ENCODE measurements at regions not wholly inside any gene's neighbourhood (a gene's known extent, or its start where the extent isn't known, plus 50 kb on each side); places are given as distances from the start of the nearest gene placed in this dataset.

GRCh38 chr9:708551-709432 is 132.7 kb upstream of the DMRT1 start:
- no peaks in the 10 kb centered on the region for H3K9me3 ChIP-seq
- TF ChIP-seq CTCF (IDR thresholded peaks at IDR 0.05) (no peak), POLR2AphosphoS5 (IDR thresholded peaks at IDR 0.05) (peak in 1 of 3 donors; percentile 10), POLR2A (IDR thresholded peaks at IDR 0.05) (no peak)
- peak overlapping the region; percentile 30 to 38 (median 34) for H3K4me3 ChIP-seq
- no peaks in the 10 kb centered on the region for H3K27me3 ChIP-seq
- peaks cover 15 to 33% (median 30%) of the 10 kb centered on the region in 4 donors for H3K36me3 ChIP-seq
- peak in 1 of 2 donors; percentile 47 for DNase-seq
- H3K27ac ChIP-seq: peak overlapping the region; percentile 49 to 79 (median 66)
- WGBS, 5 donors: 20 to 45% (median 32%) methylated on average over 9 of the region's 9 CpGs
- intact Hi-C loops (cut with DNase I; ENCODE audit: low total_unique reads): no loop called here
- H3K4me1 ChIP-seq: peaks cover 20 to 78% (median 48%) of the 10 kb centered on the region in 4 donors

DNA sequence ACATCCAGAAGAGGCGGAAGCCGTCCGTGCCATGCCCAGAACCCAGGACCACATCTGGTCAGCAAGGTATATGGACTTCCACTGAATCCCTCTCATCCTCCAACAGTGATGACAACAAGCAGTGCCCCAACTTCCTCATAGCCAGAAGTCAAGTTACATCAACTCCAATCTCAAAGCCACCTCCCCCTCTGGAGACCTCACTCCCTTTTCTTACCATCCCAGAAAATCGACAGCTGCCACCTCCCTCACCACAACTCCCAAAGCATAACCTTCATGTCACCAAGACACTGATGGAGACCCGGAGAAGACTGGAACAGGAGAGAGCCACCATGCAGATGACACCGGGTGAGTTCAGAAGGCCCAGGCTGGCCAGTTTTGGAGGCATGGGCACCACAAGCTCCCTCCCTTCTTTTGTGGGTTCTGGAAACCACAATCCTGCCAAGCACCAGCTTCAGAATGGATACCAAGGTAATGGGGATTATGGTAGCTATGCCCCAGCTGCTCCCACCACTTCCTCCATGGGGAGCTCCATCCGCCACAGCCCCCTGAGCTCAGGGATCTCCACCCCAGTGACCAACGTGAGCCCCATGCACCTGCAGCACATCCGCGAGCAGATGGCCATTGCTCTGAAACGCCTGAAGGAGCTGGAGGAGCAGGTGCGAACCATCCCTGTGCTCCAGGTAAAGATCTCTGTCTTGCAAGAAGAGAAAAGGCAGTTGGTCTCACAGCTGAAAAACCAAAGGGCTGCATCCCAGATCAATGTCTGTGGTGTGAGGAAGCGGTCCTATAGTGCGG is 130.3 kb upstream of the DMRT1 start:
- TF ChIP-seq CTCF (IDR thresholded peaks at IDR 0.05) (no peak), EP300 (IDR thresholded peaks at IDR 0.05) (no peak)
- H3K9me3 ChIP-seq: no peaks in the 10 kb centered on the region
- no peaks in the 10 kb centered on the region for H3K27me3 ChIP-seq
- 92 to 98% (median 94%) methylated on average over 14 of the region's 14 CpGs for WGBS, 5 donors
- no peak overlapping the region for H3K4me3 ChIP-seq
- intact Hi-C loops (cut with DNase I; ENCODE audit: low total_unique reads): no loop called here
- H3K27ac ChIP-seq: no peak overlapping the region
- peaks cover 15 to 34% (median 30%) of the 10 kb centered on the region in 4 donors for H3K36me3 ChIP-seq
- H3K4me1 ChIP-seq: peaks cover 16 to 81% (median 57%) of the 10 kb centered on the region in 4 donors
- no peak for DNase-seq

DNA sequence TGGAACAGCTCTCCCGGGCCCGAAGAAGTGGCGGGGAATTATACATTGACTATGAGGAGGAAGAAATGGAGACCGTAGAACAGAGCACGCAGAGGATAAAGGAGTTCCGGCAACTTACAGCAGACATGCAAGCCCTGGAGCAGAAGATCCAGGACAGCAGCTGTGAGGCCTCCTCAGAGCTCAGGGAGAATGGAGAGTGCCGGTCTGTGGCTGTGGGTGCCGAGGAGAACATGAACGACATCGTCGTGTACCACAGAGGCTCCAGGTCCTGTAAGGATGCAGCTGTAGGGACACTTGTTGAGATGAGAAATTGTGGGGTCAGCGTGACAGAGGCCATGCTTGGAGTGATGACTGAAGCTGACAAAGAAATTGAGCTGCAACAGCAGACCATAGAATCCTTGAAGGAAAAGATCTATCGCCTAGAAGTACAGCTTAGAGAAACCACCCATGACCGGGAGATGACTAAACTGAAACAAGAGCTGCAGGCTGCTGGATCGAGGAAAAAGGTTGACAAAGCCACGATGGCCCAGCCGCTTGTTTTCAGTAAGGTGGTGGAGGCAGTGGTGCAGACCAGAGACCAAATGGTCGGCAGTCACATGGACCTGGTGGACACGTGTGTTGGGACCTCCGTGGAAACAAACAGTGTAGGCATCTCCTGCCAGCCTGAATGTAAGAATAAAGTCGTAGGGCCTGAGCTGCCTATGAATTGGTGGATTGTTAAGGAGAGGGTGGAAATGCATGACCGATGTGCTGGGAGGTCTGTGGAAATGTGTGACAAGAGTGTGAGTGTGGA is 129.5 kb upstream of the DMRT1 start:
- H3K4me3 ChIP-seq: peak overlapping the region in 1 of 4 donors; percentile 29
- WGBS, 5 donors: 91 to 97% (median 95%) methylated on average over 22 of the region's 22 CpGs
- no peak for DNase-seq
- H3K9me3 ChIP-seq: no peaks in the 10 kb centered on the region
- H3K27me3 ChIP-seq: no peaks in the 10 kb centered on the region
- H3K27ac ChIP-seq: peak overlapping the region in 1 of 5 donors; percentile 79
- intact Hi-C loops (cut with DNase I; ENCODE audit: low total_unique reads): no loop called here
- TF ChIP-seq EP300 (IDR thresholded peaks at IDR 0.05): no peak
- TF ChIP-seq POLR2AphosphoS5 (IDR thresholded peaks at IDR 0.05): no peak
- no peak for TF ChIP-seq CTCF (IDR thresholded peaks at IDR 0.05)
- TF ChIP-seq POLR2A (IDR thresholded peaks at IDR 0.05): no peak
- H3K36me3 ChIP-seq: peaks cover 15 to 34% (median 30%) of the 10 kb centered on the region in 4 donors
- H3K4me1 ChIP-seq: peaks cover 12 to 81% (median 57%) of the 10 kb centered on the region in 4 donors

- H3K4me3 ChIP-seq: peak overlapping the region in 2 of 4 donors; percentile 15 to 29
- 90 to 95% (median 93%) methylated on average over 16 of the region's 16 CpGs for WGBS, 5 donors
Observed at GRCh38 chr9:712643-713042, 128.9 kb upstream of the DMRT1 start.

More at GRCh38 chr9:712643-713042, 128.9 kb upstream of the DMRT1 start:
- intact Hi-C loops (cut with DNase I; ENCODE audit: low total_unique reads): no loop called here
- Histone ChIP-seq H3K36me3 (peaks cover 15 to 34% (median 30%) of the 10 kb centered on the region in 4 donors), H3K9me3 (no peaks in the 10 kb centered on the region), H3K4me1 (peaks cover 12 to 85% (median 58%) of the 10 kb centered on the region in 4 donors), H3K27me3 (no peaks in the 10 kb centered on the region), H3K27ac (peak overlapping the region in 3 of 5 donors; percentile 36 to 79 (median 72))
- no peak for TF ChIP-seq CTCF (IDR thresholded peaks at IDR 0.05)
- TF ChIP-seq POLR2A (IDR thresholded peaks at IDR 0.05): no peak
- no peak for TF ChIP-seq EP300 (IDR thresholded peaks at IDR 0.05)
- TF ChIP-seq POLR2AphosphoS5 (IDR thresholded peaks at IDR 0.05): no peak
- DNase-seq: no peak
